ENCODE measurements at regions not wholly inside any gene's neighbourhood (a gene's known extent, or its start where the extent isn't known, plus 50 kb on each side); places are given as distances from the start of the nearest gene placed in this dataset.

- in situ Hi-C loops (cut with MboI; ENCODE audit: low sequenced_read_pairs, unreplicated experiment): no loop called here
- TF ChIP-seq CTCF (IDR thresholded peaks at IDR 0.05; ENCODE audit: borderline replicate concordance, control extremely low read depth, extremely low read depth, insufficient read depth, missing control alignments): peak; percentile 88
- DNase-seq (ENCODE audit: low spot score): peak; percentile 47
Observed at GRCh38 chr3:28667646-28668621, 319.3 kb upstream of the AZI2 start.

- in situ Hi-C loops (cut with MboI; ENCODE audit: low sequenced_read_pairs, unreplicated experiment): no loop called here
- no peak for TF ChIP-seq CTCF (IDR thresholded peaks at IDR 0.05; ENCODE audit: borderline replicate concordance, control extremely low read depth, extremely low read depth, insufficient read depth, missing control alignments)
- DNase-seq (ENCODE audit: low spot score): no peak
Observed at GRCh38 chr3:28669870-28670269, 321.2 kb upstream of the AZI2 start.

GRCh38 chr3:28672406-28672805 is 323.8 kb upstream of the AZI2 start:
- no peak for TF ChIP-seq CTCF (IDR thresholded peaks at IDR 0.05; ENCODE audit: borderline replicate concordance, control extremely low read depth, extremely low read depth, insufficient read depth, missing control alignments)
- in situ Hi-C loops (cut with MboI; ENCODE audit: low sequenced_read_pairs, unreplicated experiment): no loop called here
- no peak for DNase-seq (ENCODE audit: low spot score)

GRCh38 chr3:28673446-28673845 is 324.8 kb upstream of the AZI2 start:
- no peak for TF ChIP-seq CTCF (IDR thresholded peaks at IDR 0.05; ENCODE audit: borderline replicate concordance, control extremely low read depth, extremely low read depth, insufficient read depth, missing control alignments)
- in situ Hi-C loops (cut with MboI; ENCODE audit: low sequenced_read_pairs, unreplicated experiment): no loop called here
- DNase-seq (ENCODE audit: low spot score): no peak

GRCh38 chr3:28674212-28674611 is 325.6 kb upstream of the AZI2 start:
- in situ Hi-C loops (cut with MboI; ENCODE audit: low sequenced_read_pairs, unreplicated experiment): no loop called here
- DNase-seq (ENCODE audit: low spot score): no peak
- no peak for TF ChIP-seq CTCF (IDR thresholded peaks at IDR 0.05; ENCODE audit: borderline replicate concordance, control extremely low read depth, extremely low read depth, insufficient read depth, missing control alignments)

GRCh38 chr3:28677581-28677980 is 329.0 kb upstream of the AZI2 start:
- TF ChIP-seq CTCF (IDR thresholded peaks at IDR 0.05; ENCODE audit: borderline replicate concordance, control extremely low read depth, extremely low read depth, insufficient read depth, missing control alignments): no peak
- in situ Hi-C loops (cut with MboI; ENCODE audit: low sequenced_read_pairs, unreplicated experiment): no loop called here
- DNase-seq (ENCODE audit: low spot score): no peak
